IMR-90 (cell line): ENCODE measurements at regions not wholly inside any gene's neighbourhood (a gene's known extent, or its start where the extent isn't known, plus 50 kb on each side); places are given as distances from the start of the nearest gene placed in this dataset.

Experiments
- ATAC-seq: fragments of 200-7000 bp; cut with Tn5 transposase; 2 replicates; pipeline ENCODE4 v1.9.1; 2020; ENCODE audit warnings: low read depth, mild to moderate bottlenecking, moderate library complexity
- BruUV-seq: library from RNA; stranded (reverse); fragments of 400-500 nt; replicated peaks from 2 replicates; lab custom pipeline; 2021; lab: Mats Ljungman, UMichigan
- CTCF ChIA-PET: fragments of 300-600 bp; formaldehyde crosslinking; extraction: SDS; loops from one replicate; lab custom pipeline; 2021; ENCODE audit warnings: antibody characterized with exemption; lab: Yijun Ruan, JAX
- POLR2A ChIA-PET: fragments of 300-600 bp; sonication (Branson Sonifier 250); formaldehyde crosslinking; loops from one replicate; lab custom pipeline; 2022; ENCODE audit warnings: antibody characterized with exemption; ENCODE audit not compliant: unreplicated experiment; lab: Charles Lee
- DNase-seq: peaks from one replicate; pipeline ENCODE4 v3.0.0; 2013
- H2AFZ ChIP-seq: replicated peaks from 2 replicates; pipeline ENCODE3; 2013; ENCODE audit warnings: low read length, mild to moderate bottlenecking; ENCODE audit not compliant: poor library complexity
- H2AK5ac ChIP-seq: 2 replicates; pipeline ENCODE4 v1.6.1; 2013; ENCODE audit warnings: low read depth, low read length, inconsistent platforms
- H2AK9ac ChIP-seq: replicated peaks from 2 replicates; pipeline ENCODE3; 2013; ENCODE audit warnings: mild to moderate bottlenecking, low read depth, low read length, moderate library complexity; ENCODE audit not compliant: poor library complexity
- H2BK120ac ChIP-seq: 2 replicates; pipeline ENCODE4 v1.6.1; 2013; ENCODE audit warnings: low read depth, low read length, inconsistent platforms
- H2BK15ac ChIP-seq: 3 replicates; pipeline ENCODE4 v1.6.1; 2013; ENCODE audit warnings: low read depth, low read length, inconsistent platforms
- H2BK20ac ChIP-seq: 2 replicates; pipeline ENCODE4 v1.6.1; 2013; ENCODE audit warnings: low read depth, mild to moderate bottlenecking, inconsistent platforms, low read length, moderate library complexity
- H2BK5ac ChIP-seq: 2 replicates; pipeline ENCODE4 v1.6.1; 2013; ENCODE audit warnings: mild to moderate bottlenecking, low read depth, low read length, inconsistent platforms; ENCODE audit not compliant: poor library complexity, severe bottlenecking
- H3K14ac ChIP-seq: replicated peaks from 2 replicates; pipeline ENCODE4 v1.6.1; 2013; ENCODE audit warnings: low read depth, low read length, inconsistent platforms
- H3K18ac ChIP-seq: 2 replicates; pipeline ENCODE4 v1.6.1; 2013; ENCODE audit warnings: low read depth, low read length, control low read depth
- H3K23ac ChIP-seq: 2 replicates; pipeline ENCODE4 v1.6.1; 2013; ENCODE audit warnings: low read depth, low read length, inconsistent platforms
- H3K27ac ChIP-seq: 2 replicates; pipeline ENCODE4 v1.5.1; 2013; ENCODE audit warnings: mild to moderate bottlenecking, control low read depth, low read length; ENCODE audit not compliant: insufficient read depth
- H3K27me3 ChIP-seq: 2 replicates; pipeline ENCODE4 v1.6.1; 2013; ENCODE audit warnings: low read length; ENCODE audit not compliant: control insufficient read depth, insufficient read depth
- H3K36me3 ChIP-seq: 2 replicates; pipeline ENCODE4 v1.6.1; 2013; ENCODE audit warnings: low read length, mixed read lengths; ENCODE audit not compliant: control insufficient read depth, insufficient read depth
- H3K4ac ChIP-seq: 2 replicates; pipeline ENCODE4 v1.6.1; 2013; ENCODE audit warnings: low read depth, low read length, inconsistent platforms
- H3K4me1 ChIP-seq: 2 replicates; pipeline ENCODE4 v1.6.1; 2013; ENCODE audit warnings: low read length, mixed read lengths; ENCODE audit not compliant: control insufficient read depth, insufficient read depth
- H3K4me2 ChIP-seq: 2 replicates; pipeline ENCODE4 v1.6.1; 2013; ENCODE audit warnings: low read depth, mild to moderate bottlenecking, control low read depth, low read length, moderate library complexity
- H3K4me3 ChIP-seq: 2 replicates; pipeline ENCODE4 v1.5.1; 2013; ENCODE audit warnings: low read depth, mild to moderate bottlenecking, control low read depth, low read length, moderate library complexity; ENCODE audit not compliant: insufficient read depth
- H3K56ac ChIP-seq: 2 replicates; pipeline ENCODE4 v1.6.1; 2013; ENCODE audit warnings: low read length, inconsistent platforms; ENCODE audit not compliant: insufficient read depth; ENCODE audit errors: extremely low read depth
- H3K79me1 ChIP-seq, 2 experiments: 2 replicates each; pipeline ENCODE4 v1.6.1; 2013; ENCODE audit warnings: low read length in 2 of 2, inconsistent platforms in 1 of 2, low read depth in 1 of 2
- H3K9ac ChIP-seq: 2 replicates; pipeline ENCODE4 v1.6.1; 2013; ENCODE audit warnings: low read depth, low read length, control low read depth
- H3K9me1 ChIP-seq: 2 replicates; pipeline ENCODE4 v1.6.1; 2013; ENCODE audit warnings: low read length, inconsistent platforms; ENCODE audit not compliant: insufficient read depth
- H3K9me3 ChIP-seq: 2 replicates; pipeline ENCODE4 v1.6.1; 2013; ENCODE audit warnings: low read length; ENCODE audit not compliant: control insufficient read depth, insufficient read depth
- H4K20me1 ChIP-seq: 2 replicates; pipeline ENCODE4 v1.6.1; 2013; ENCODE audit warnings: low read length, inconsistent platforms; ENCODE audit not compliant: insufficient read depth
- H4K5ac ChIP-seq: 2 replicates; pipeline ENCODE4 v1.6.1; 2013; ENCODE audit warnings: mild to moderate bottlenecking, low read depth, low read length, control low read depth
- H4K8ac ChIP-seq, 2 experiments: 2 replicates each; pipeline ENCODE4 v1.6.1; 2013; ENCODE audit warnings: low read depth in 2 of 2, low read length in 2 of 2, control low read depth in 1 of 2, inconsistent platforms in 1 of 2
- H4K91ac ChIP-seq: 2 replicates; pipeline ENCODE4 v1.6.1; 2013; ENCODE audit warnings: low read depth, low read length, inconsistent platforms; ENCODE audit not compliant: insufficient read depth
- BHLHE40 ChIP-seq: fragments of 150-350 bp; IDR thresholded peaks from 2 replicates; pipeline ENCODE4 v1.6.1; 2016; ENCODE audit warnings: mild to moderate bottlenecking, low read depth, low read length
- CEBPB ChIP-seq: IDR thresholded peaks from 2 replicates; pipeline ENCODE4 v1.6.1; 2012; ENCODE audit warnings: low read depth, low read length, improper control_type of control experiment
- CHD1 ChIP-seq: IDR thresholded peaks from 2 replicates; pipeline ENCODE4 v1.6.1; 2012; ENCODE audit warnings: low read depth, low read length, improper control_type of control experiment
- CTCF ChIP-seq: conservative IDR thresholded peaks from 2 replicates; pipeline ENCODE4 v1.5.1; 2012; ENCODE audit warnings: mild to moderate bottlenecking, low read depth, low read length, improper control_type of control experiment
- ELK1 ChIP-seq: fragments of 150-350 bp; IDR thresholded peaks from 2 replicates; pipeline ENCODE4 v1.6.1; 2016; ENCODE audit warnings: low read depth, mild to moderate bottlenecking, low read length, moderate library complexity, borderline replicate concordance
- FOS ChIP-seq: fragments of 150-350 bp; IDR thresholded peaks from 2 replicates; pipeline ENCODE4 v1.6.1; 2016; ENCODE audit warnings: low read depth, low read length
- MAFK ChIP-seq: IDR thresholded peaks from 2 replicates; pipeline ENCODE4 v1.6.1; 2012; ENCODE audit warnings: low read depth, low read length, improper control_type of control experiment
- MAZ ChIP-seq: IDR thresholded peaks from 2 replicates; pipeline ENCODE4 v1.6.1; 2012; ENCODE audit warnings: low read depth, mild to moderate bottlenecking, low read length, improper control_type of control experiment, moderate library complexity, borderline replicate concordance
- MXI1 ChIP-seq: IDR thresholded peaks from 2 replicates; pipeline ENCODE4 v1.6.1; 2012; ENCODE audit warnings: low read depth, mild to moderate bottlenecking, low read length, moderate library complexity, borderline replicate concordance
- NFE2L2 ChIP-seq: fragments of 150-350 bp; IDR thresholded peaks from 2 replicates; pipeline ENCODE4 v1.6.1; 2016; ENCODE audit warnings: low read depth, mild to moderate bottlenecking, low read length
- POLR2A ChIP-seq: IDR thresholded peaks from 2 replicates; pipeline ENCODE4 v1.6.1; 2012; ENCODE audit warnings: mild to moderate bottlenecking, low read depth, low read length
- RAD21 ChIP-seq: IDR thresholded peaks from 2 replicates; pipeline ENCODE4 v1.6.1; 2012; ENCODE audit warnings: low read length, improper control_type of control experiment
- RCOR1 ChIP-seq: IDR thresholded peaks from 2 replicates; pipeline ENCODE4 v1.6.1; 2012; ENCODE audit warnings: mild to moderate bottlenecking, low read length, improper control_type of control experiment; ENCODE audit not compliant: insufficient replicate concordance
- RFX5 ChIP-seq: IDR thresholded peaks from 2 replicates; pipeline ENCODE4 v1.8.0; 2012; ENCODE audit warnings: low read depth, mild to moderate bottlenecking, low read length, moderate library complexity
- SMC3 ChIP-seq: fragments of 150-350 bp; IDR thresholded peaks from 2 replicates; pipeline ENCODE4 v1.6.1; 2016; ENCODE audit warnings: low read depth, mild to moderate bottlenecking, antibody characterized with exemption, low read length, moderate library complexity
- USF2 ChIP-seq: fragments of 150-350 bp; IDR thresholded peaks from 2 replicates; pipeline ENCODE4 v1.6.1; 2017; ENCODE audit warnings: mild to moderate bottlenecking, antibody characterized with exemption, low read length, low read depth
- WGBS, 2 experiments: methylation state at CpG; one replicate each; pipeline versions ENCODE4 v1.1.5 to v1.1.7; 2013; ENCODE audit warnings: missing lambda C conversion rate in 2 of 2; ENCODE audit not compliant: insufficient read length in 1 of 2; ENCODE audit errors: extremely low coverage in 2 of 2; 5-methylcytosine and 5-hydroxymethylcytosine counted together
- dilution Hi-C: fragments of 300-500 bp; cut with HindIII; formaldehyde crosslinking; loops from one replicate; pipeline ENCODE4 v1.14.3; 2018; ENCODE audit warnings: low sequenced_read_pairs; ENCODE audit not compliant: unreplicated experiment
- in situ Hi-C: fragments of 300-500 bp; cut with MboI; formaldehyde crosslinking; loops from 3 replicates; pipeline ENCODE4 v1.14.3; 2019; ENCODE audit warnings: low sequenced_read_pairs, inconsistent platforms, mixed read lengths
- intact Hi-C: fragments of 100-400 bp; cut with micrococcal nuclease; formaldehyde crosslinking; loops from 2 replicates; pipeline ENCODE4 v1.10.0; 2022

- Histone ChIP-seq H3K79me1 (no peaks in the 10 kb centered on the region), H3K36me3 (no peaks in the 10 kb centered on the region), H3K4ac (no peak overlapping the region), H3K9me1 (no peaks in the 10 kb centered on the region), H3K18ac (no peak overlapping the region), H3K4me3 (no peak overlapping the region), H3K27ac (no peak overlapping the region), H4K91ac (no peak overlapping the region), H4K20me1 (no peaks in the 10 kb centered on the region), H3K9me3 (no peaks in the 10 kb centered on the region), H3K4me1 (no peaks in the 10 kb centered on the region), H3K56ac (no peak overlapping the region), H2AFZ (no peak overlapping the region), H3K4me2 (no peak overlapping the region), H3K14ac (no peak overlapping the region), H2BK20ac (no peak overlapping the region), H2BK120ac (no peak overlapping the region), H4K5ac (no peak overlapping the region), H2BK15ac (no peak overlapping the region), H4K8ac (no peak overlapping the region), H2AK9ac (no peak overlapping the region), H3K27me3 (no peaks in the 10 kb centered on the region), H2BK5ac (no peak overlapping the region), H3K23ac (no peak overlapping the region), H3K9ac (no peak overlapping the region), H2AK5ac (no peak overlapping the region)
- TF ChIP-seq ELK1 (no peak), BHLHE40 (no peak), RCOR1 (no peak), RAD21 (no peak), CTCF (no peak), RFX5 (no peak), SMC3 (no peak), FOS (no peak), NFE2L2 (no peak), MXI1 (no peak), MAZ (no peak), CHD1 (no peak), POLR2A (no peak), MAFK (no peak), CEBPB (no peak), USF2 (no peak)
- intact Hi-C loops: no loop called here
- dilution Hi-C loops: no loop called here
- ATAC-seq: no peak
- POLR2A ChIA-PET: no interaction called here
- WGBS, 2 experiments: no CpG with 5 or more reads among the region's 4 CpGs
- no TSS peak for BruUV-seq
- in situ Hi-C loops: no loop called here
- DNase-seq: peak; percentile 1
- CTCF ChIA-PET: no interaction called here
Measured at GRCh38 chr5:117759849-117760499, 1185.4 kb upstream of the SEMA6A start.
